ENCODE measurements at regions not wholly inside any gene's neighbourhood (a gene's known extent, or its start where the extent isn't known, plus 50 kb on each side); places are given as distances from the start of the nearest gene placed in this dataset.

- ATAC-seq (no peak), DNase-seq (no peak)
- no peak overlapping the region for H3K27ac ChIP-seq
- in situ Hi-C loops (cut with MboI; ENCODE audit: low sequenced_read_pairs in 4 of 4) = no loop called here
- no peak overlapping the region for H3K4me3 ChIP-seq
- no peaks in the 10 kb centered on the region for H3K9me3 ChIP-seq
- peaks cover 0 to 8% of the 10 kb centered on the region in 2 donors for H3K4me1 ChIP-seq
- H3K27me3 ChIP-seq = no peaks in the 10 kb centered on the region
- TF ChIP-seq POLR2A (IDR thresholded peaks at IDR 0.05) (no peak), CTCF (IDR thresholded peaks at IDR 0.05 in 4 of 5, conservative IDR thresholded peaks at IDR 0.05 in 1 of 5) (no peak)
- H3K36me3 ChIP-seq = no peaks in the 10 kb centered on the region
- intact Hi-C loops (cut with DNase I; ENCODE audit: low total_unique reads) = no loop called here
These were observed 445.2 kb upstream of the FZD8 start for GRCh38 chr10:36087006-36088005.

GRCh38 chr10:36075196-36075595 lies 433.1 kb upstream of the FZD8 start:
- H3K9me3 ChIP-seq = no peaks in the 10 kb centered on the region
- intact Hi-C loops (cut with DNase I; ENCODE audit: low total_unique reads) = no loop called here
- no peak for ATAC-seq
- no peaks in the 10 kb centered on the region for H3K36me3 ChIP-seq
- H3K4me3 ChIP-seq = no peak overlapping the region
- H3K27me3 ChIP-seq = no peaks in the 10 kb centered on the region
- no peak for DNase-seq
- H3K27ac ChIP-seq = no peak overlapping the region
- no peaks in the 10 kb centered on the region for H3K4me1 ChIP-seq
- TF ChIP-seq POLR2A (IDR thresholded peaks at IDR 0.05) = no peak
- in situ Hi-C loops (cut with MboI; ENCODE audit: low sequenced_read_pairs in 4 of 4) = no loop called here

GRCh38 chr10:36073796-36074345 lies 431.8 kb upstream of the FZD8 start:
- H3K4me3 ChIP-seq = no peak overlapping the region
- no peak overlapping the region for H3K27ac ChIP-seq
- in situ Hi-C loops (cut with MboI; ENCODE audit: low sequenced_read_pairs in 4 of 4) (no loop called here), intact Hi-C loops (cut with DNase I; ENCODE audit: low total_unique reads) (no loop called here)
- ATAC-seq = no peak
- no peaks in the 10 kb centered on the region for H3K9me3 ChIP-seq
- no peaks in the 10 kb centered on the region for H3K4me1 ChIP-seq
- TF ChIP-seq CTCF (IDR thresholded peaks at IDR 0.05 in 4 of 5, conservative IDR thresholded peaks at IDR 0.05 in 1 of 5) (no peak), POLR2A (IDR thresholded peaks at IDR 0.05) (no peak)
- no peaks in the 10 kb centered on the region for H3K36me3 ChIP-seq
- H3K27me3 ChIP-seq = no peaks in the 10 kb centered on the region
- no peak for DNase-seq

- no peak for TF ChIP-seq POLR2A (IDR thresholded peaks at IDR 0.05)
- no peak for TF ChIP-seq CTCF (IDR thresholded peaks at IDR 0.05 in 4 of 5, conservative IDR thresholded peaks at IDR 0.05 in 1 of 5)
- H3K27me3 ChIP-seq = no peaks in the 10 kb centered on the region
- intact Hi-C loops (cut with DNase I; ENCODE audit: low total_unique reads) = no loop called here
- H3K36me3 ChIP-seq = no peaks in the 10 kb centered on the region
- no peaks in the 10 kb centered on the region for H3K9me3 ChIP-seq
- DNase-seq (no peak), ATAC-seq (no peak)
- H3K4me3 ChIP-seq = no peak overlapping the region
- in situ Hi-C loops (cut with MboI; ENCODE audit: low sequenced_read_pairs in 4 of 4) = no loop called here
- no peaks in the 10 kb centered on the region for H3K4me1 ChIP-seq
- no peak overlapping the region for H3K27ac ChIP-seq
These were observed 426.4 kb upstream of the FZD8 start for GRCh38 chr10:36068542-36068941.

GRCh38 chr10:36067748-36068147 lies 425.7 kb upstream of the FZD8 start:
- TF ChIP-seq CTCF (IDR thresholded peaks at IDR 0.05 in 4 of 5, conservative IDR thresholded peaks at IDR 0.05 in 1 of 5) (no peak), POLR2A (IDR thresholded peaks at IDR 0.05) (no peak)
- H3K36me3 ChIP-seq = no peaks in the 10 kb centered on the region
- H3K4me1 ChIP-seq = no peaks in the 10 kb centered on the region
- no peak overlapping the region for H3K27ac ChIP-seq
- no peak for DNase-seq
- intact Hi-C loops (cut with DNase I; ENCODE audit: low total_unique reads) = no loop called here
- H3K27me3 ChIP-seq = no peaks in the 10 kb centered on the region
- no peaks in the 10 kb centered on the region for H3K9me3 ChIP-seq
- no peak for ATAC-seq
- in situ Hi-C loops (cut with MboI; ENCODE audit: low sequenced_read_pairs in 4 of 4) = no loop called here
- no peak overlapping the region for H3K4me3 ChIP-seq

All from gastrocnemius medialis (tissue), 4 donors.